ENCODE measurements at regions not wholly inside any gene's neighbourhood (a gene's known extent, or its start where the extent isn't known, plus 50 kb on each side); places are given as distances from the start of the nearest gene placed in this dataset.

- DNase-seq (ENCODE audit: low spot score): no peak
These were observed 189.8 kb downstream of the TMX3 start for GRCh38 chr18:68525091-68525490.

- no peak for DNase-seq (ENCODE audit: low spot score)
These were observed 194.4 kb downstream of the TMX3 start for GRCh38 chr18:68520406-68521075.

GRCh38 chr18:68519336-68519735 is 195.6 kb downstream of the TMX3 start:
- no peak for DNase-seq (ENCODE audit: low spot score)

GRCh38 chr18:68509902-68510301 is 205.0 kb downstream of the TMX3 start:
- no peak for DNase-seq (ENCODE audit: low spot score)

GRCh38 chr18:68507781-68508180 is 207.1 kb downstream of the TMX3 start:
- DNase-seq (ENCODE audit: low spot score): no peak

GRCh38 chr18:68505178-68505574 is 209.7 kb downstream of the TMX3 start:
- DNase-seq (ENCODE audit: low spot score): no peak

- DNase-seq (ENCODE audit: low spot score): no peak
These were observed 210.3 kb downstream of the TMX3 start for GRCh38 chr18:68504441-68505177.

GRCh38 chr18:68500556-68500955 is 214.4 kb downstream of the TMX3 start:
- no peak for DNase-seq (ENCODE audit: low spot score)

GRCh38 chr18:68499141-68499540 is 215.8 kb downstream of the TMX3 start:
- DNase-seq (ENCODE audit: low spot score): no peak

- DNase-seq (ENCODE audit: low spot score): no peak
These were observed 216.3 kb downstream of the TMX3 start for GRCh38 chr18:68498636-68499035.

GRCh38 chr18:68498185-68498584 is 216.7 kb downstream of the TMX3 start:
- DNase-seq (ENCODE audit: low spot score): no peak

GRCh38 chr18:68494802-68495581 is 219.9 kb downstream of the TMX3 start:
- DNase-seq (ENCODE audit: low spot score): no peak

GRCh38 chr18:68489013-68489792 is 225.7 kb downstream of the TMX3 start:
- DNase-seq (ENCODE audit: low spot score): no peak

- no peak for DNase-seq (ENCODE audit: low spot score)
These were observed 230.7 kb downstream of the TMX3 start for GRCh38 chr18:68484241-68484640.

GRCh38 chr18:68482815-68483214 is 232.1 kb downstream of the TMX3 start:
- DNase-seq (ENCODE audit: low spot score): no peak

- DNase-seq (ENCODE audit: low spot score): no peak
These were observed 234.7 kb downstream of the TMX3 start for GRCh38 chr18:68480196-68480595.

- DNase-seq (ENCODE audit: low spot score): no peak
These were observed 236.7 kb downstream of the TMX3 start for GRCh38 chr18:68478246-68478645.

- DNase-seq (ENCODE audit: low spot score): no peak
These were observed 239.0 kb downstream of the TMX3 start for GRCh38 chr18:68475883-68476282.

GRCh38 chr18:68472701-68473295 is 242.1 kb downstream of the TMX3 start:
- DNase-seq (ENCODE audit: low spot score): no peak

GRCh38 chr18:68469049-68469625 is 245.8 kb downstream of the TMX3 start:
- DNase-seq (ENCODE audit: low spot score): no peak

- no peak for DNase-seq (ENCODE audit: low spot score)
These were observed 247.0 kb downstream of the TMX3 start for GRCh38 chr18:68467957-68468356.

Measured in mesenteric fat pad (tissue), 1 donor.